HL-60 (cell line): ENCODE measurements at regions not wholly inside any gene's neighbourhood (a gene's known extent, or its start where the extent isn't known, plus 50 kb on each side); places are given as distances from the start of the nearest gene placed in this dataset.

Source experiments
- DNase-seq, 2 experiments: peaks; one replicate each; pipeline ENCODE4 v3.0.0-alpha.2; 2010 to 2020; ENCODE audit warnings: low read depth in 1 of 2, low spot score in 1 of 2
- H3K27ac ChIP-seq: fragments of 250-450 bp; sonication (Bioruptor Pico); replicated peaks from 2 replicates; pipeline ENCODE4 v1.5.1; 2020; ENCODE audit warnings: mild to moderate bottlenecking, moderate library complexity
- H3K27me3 ChIP-seq: fragments of 250-450 bp; sonication (Bioruptor Pico); 2 replicates; pipeline ENCODE4 v1.5.1; 2021; ENCODE audit warnings: mild to moderate bottlenecking, moderate library complexity; ENCODE audit not compliant: insufficient read depth, poor library complexity, severe bottlenecking
- H3K4me3 ChIP-seq: replicated peaks from 2 replicates; pipeline ENCODE4 v1.5.1; 2011; ENCODE audit warnings: mild to moderate bottlenecking, control low read depth, low read length; ENCODE audit not compliant: insufficient read depth
- CTCF ChIP-seq: IDR thresholded peaks from one replicate; pipeline ENCODE4 v1.5.1; 2011; ENCODE audit warnings: low read length, control low read depth, inconsistent platforms; ENCODE audit not compliant: insufficient read depth
- GABPA ChIP-seq: IDR thresholded peaks from 2 replicates; pipeline ENCODE4 v1.6.1; 2012; ENCODE audit warnings: low read depth
- POLR2AphosphoS5 ChIP-seq: IDR thresholded peaks from 2 replicates; pipeline ENCODE4 v1.6.1; 2012; ENCODE audit warnings: low read depth
- REST ChIP-seq: IDR thresholded peaks from 2 replicates; pipeline ENCODE4 v1.6.1; 2012; ENCODE audit warnings: low read depth; ENCODE audit not compliant: insufficient replicate concordance
- SPI1 ChIP-seq: IDR thresholded peaks from 2 replicates; pipeline ENCODE4 v1.6.1; 2012; ENCODE audit warnings: low read depth, mild to moderate bottlenecking, borderline replicate concordance

GRCh38 chr13:63201493-63201892, 1785.8 kb upstream of the PCDH20 start:
- Histone ChIP-seq H3K27me3 (no peaks in the 10 kb centered on the region), H3K4me3 (no peak overlapping the region), H3K27ac (no peak overlapping the region)
- DNase-seq = no peak
- TF ChIP-seq POLR2AphosphoS5 (no peak), GABPA (no peak), REST (no peak), CTCF (no peak), SPI1 (no peak)

GRCh38 chr13:63199508-63199907, 1783.9 kb upstream of the PCDH20 start:
- no peaks in the 10 kb centered on the region for H3K27me3 ChIP-seq
- H3K4me3 ChIP-seq = no peak overlapping the region
- DNase-seq = no peak
- TF ChIP-seq GABPA (no peak), SPI1 (no peak), REST (no peak), POLR2AphosphoS5 (no peak), CTCF (no peak)
- H3K27ac ChIP-seq = no peak overlapping the region

- H3K27me3 ChIP-seq = no peaks in the 10 kb centered on the region
- TF ChIP-seq REST (no peak), POLR2AphosphoS5 (no peak), SPI1 (no peak), CTCF (no peak), GABPA (no peak)
- DNase-seq = no peak
- no peak overlapping the region for H3K4me3 ChIP-seq
- H3K27ac ChIP-seq = no peak overlapping the region
These were observed 1782.4 kb upstream of the PCDH20 start for GRCh38 chr13:63198071-63198470.
